Astrocyte of the spinal cord (primary cell): ENCODE measurements at regions not wholly inside any gene's neighbourhood (a gene's known extent, or its start where the extent isn't known, plus 50 kb on each side); places are given as distances from the start of the nearest gene placed in this dataset.

Experiments used
- DNase-seq: peaks from one replicate; pipeline ENCODE4 v3.0.0; 2011; ENCODE audit warnings: low read depth, low spot score
- H3K4me3 ChIP-seq: 2 replicates; pipeline ENCODE4 v1.5.1; 2011; ENCODE audit warnings: low read depth, mild to moderate bottlenecking, low read length, moderate library complexity
- in situ Hi-C: cut with HindIII; loops from 2 replicates; pipeline ENCODE4 v1.10.0; 2017; ENCODE audit warnings: low sequenced_read_pairs
- TF ChIP-seq, protein P1 (sequence below): IDR thresholded peaks from 2 replicates; pipeline ENCODE4 v1.5.1; 2012; ENCODE audit warnings: low read depth, mild to moderate bottlenecking, low read length, inconsistent platforms

- DNase-seq = no peak
- TF ChIP-seq, protein P1, sequence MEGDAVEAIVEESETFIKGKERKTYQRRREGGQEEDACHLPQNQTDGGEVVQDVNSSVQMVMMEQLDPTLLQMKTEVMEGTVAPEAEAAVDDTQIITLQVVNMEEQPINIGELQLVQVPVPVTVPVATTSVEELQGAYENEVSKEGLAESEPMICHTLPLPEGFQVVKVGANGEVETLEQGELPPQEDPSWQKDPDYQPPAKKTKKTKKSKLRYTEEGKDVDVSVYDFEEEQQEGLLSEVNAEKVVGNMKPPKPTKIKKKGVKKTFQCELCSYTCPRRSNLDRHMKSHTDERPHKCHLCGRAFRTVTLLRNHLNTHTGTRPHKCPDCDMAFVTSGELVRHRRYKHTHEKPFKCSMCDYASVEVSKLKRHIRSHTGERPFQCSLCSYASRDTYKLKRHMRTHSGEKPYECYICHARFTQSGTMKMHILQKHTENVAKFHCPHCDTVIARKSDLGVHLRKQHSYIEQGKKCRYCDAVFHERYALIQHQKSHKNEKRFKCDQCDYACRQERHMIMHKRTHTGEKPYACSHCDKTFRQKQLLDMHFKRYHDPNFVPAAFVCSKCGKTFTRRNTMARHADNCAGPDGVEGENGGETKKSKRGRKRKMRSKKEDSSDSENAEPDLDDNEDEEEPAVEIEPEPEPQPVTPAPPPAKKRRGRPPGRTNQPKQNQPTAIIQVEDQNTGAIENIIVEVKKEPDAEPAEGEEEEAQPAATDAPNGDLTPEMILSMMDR = no peak
- H3K4me3 ChIP-seq = no peak overlapping the region
- in situ Hi-C loops = no loop called here
These were observed 276.0 kb downstream of the RWDD3 start for GRCh38 chr1:95509989-95510388.

GRCh38 chr1:95512925-95513324 is 278.9 kb downstream of the RWDD3 start:
- DNase-seq = no peak
- in situ Hi-C loops = no loop called here
- TF ChIP-seq, protein P1 = no peak
- H3K4me3 ChIP-seq = no peak overlapping the region

DNA sequence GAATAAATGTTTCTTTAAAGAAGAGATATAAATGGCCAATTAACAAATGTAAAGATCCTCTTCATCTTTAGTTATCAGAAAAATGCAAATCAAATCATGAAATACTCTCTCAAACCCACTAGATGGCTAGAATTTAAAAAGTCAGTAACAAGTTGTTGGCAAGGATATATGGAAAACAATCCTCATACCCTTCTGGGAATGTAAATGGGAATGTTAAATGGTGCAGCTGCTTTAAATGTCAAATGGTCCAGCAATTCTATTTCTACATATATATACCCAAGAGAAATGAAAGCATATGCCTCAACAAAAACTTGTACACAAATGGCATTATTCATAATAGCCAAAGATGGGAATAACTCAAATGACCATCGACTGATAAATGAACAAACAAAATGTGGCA is 283.5 kb downstream of the RWDD3 start:
- no peak for DNase-seq
- no peak overlapping the region for H3K4me3 ChIP-seq
- TF ChIP-seq, protein P1 = no peak
- in situ Hi-C loops = no loop called here

DNA sequence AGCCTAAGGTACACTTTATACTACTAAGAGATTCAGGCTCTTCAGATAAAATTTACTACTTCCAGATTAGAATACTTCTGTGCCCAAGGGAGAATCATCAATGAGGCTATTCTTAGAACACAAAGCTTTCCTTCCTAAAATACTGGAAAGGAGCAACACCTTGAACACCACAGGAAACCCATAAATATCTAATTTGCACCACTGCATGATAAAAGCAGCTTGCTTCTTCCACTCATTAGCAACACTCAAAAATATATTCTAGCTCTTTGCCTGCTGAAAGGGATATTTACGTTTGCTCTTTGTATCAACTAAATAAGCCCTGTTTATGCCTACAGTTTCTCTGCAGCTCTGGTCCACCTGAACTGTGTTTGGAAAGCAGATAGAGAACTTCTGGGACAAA is 284.3 kb downstream of the RWDD3 start:
- H3K4me3 ChIP-seq = no peak overlapping the region
- no peak for DNase-seq
- in situ Hi-C loops = no loop called here
- TF ChIP-seq, protein P1 = no peak

DNA sequence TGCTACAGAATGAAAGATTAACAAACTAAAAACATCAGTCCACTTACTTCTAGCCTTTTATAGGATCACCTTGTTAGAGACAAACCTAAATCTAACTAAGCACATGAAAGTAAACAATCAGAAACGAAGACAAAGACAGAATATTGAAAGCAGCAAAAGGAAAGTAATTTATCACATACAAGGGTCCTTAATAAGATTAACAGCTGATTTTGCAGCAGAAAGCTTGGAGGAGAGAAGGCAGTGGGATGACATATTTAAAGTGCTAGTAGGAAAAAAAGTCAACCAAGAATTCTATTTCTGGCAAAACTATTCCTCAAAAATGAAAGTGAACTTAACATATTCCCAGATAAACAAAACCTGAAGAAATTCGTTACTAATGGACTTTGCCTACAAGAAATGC is 286.4 kb downstream of the RWDD3 start:
- in situ Hi-C loops = no loop called here
- no peak overlapping the region for H3K4me3 ChIP-seq

GRCh38 chr1:95532335-95532734 is 298.3 kb downstream of the RWDD3 start:
- TF ChIP-seq, protein P1 = no peak
- no peak for DNase-seq
- in situ Hi-C loops = no loop called here

More for the DNA sequence above, 286.4 kb downstream of the RWDD3 start:
- TF ChIP-seq, protein P1 = no peak
- no peak for DNase-seq

GRCh38 chr1:95534985-95535384 is 301.0 kb downstream of the RWDD3 start:
- TF ChIP-seq, protein P1 = no peak
- in situ Hi-C loops = no loop called here
- no peak for DNase-seq
- H3K4me3 ChIP-seq = no peak overlapping the region

More at GRCh38 chr1:95532335-95532734, 298.3 kb downstream of the RWDD3 start:
- H3K4me3 ChIP-seq = no peak overlapping the region
